K562 (cell line): ENCODE measurements at regions not wholly inside any gene's neighbourhood (a gene's known extent, or its start where the extent isn't known, plus 50 kb on each side); places are given as distances from the start of the nearest gene placed in this dataset.

Source experiments
- ARID4B ChIP-seq: sonication (generic); formaldehyde crosslinking; IDR thresholded peaks from 2 replicates; pipeline ENCODE4 v1.8.0; 2022; ENCODE audit warnings: mild to moderate bottlenecking, missing genetic modification reagents
- CREB1 ChIP-seq, 2 experiments: sonication (generic) in 1 of 2; formaldehyde crosslinking in 1 of 2; IDR thresholded peaks; 2 replicates each; pipeline versions ENCODE4 v1.6.1 to v1.8.0; 2012 to 2022; ENCODE audit warnings: inconsistent platforms in 1 of 2, mild to moderate bottlenecking in 1 of 2, missing genetic modification reagents in 1 of 2, moderate library complexity in 1 of 2
- E2F1 ChIP-seq: sonication (generic); formaldehyde crosslinking; IDR thresholded peaks from 2 replicates; pipeline ENCODE4 v1.8.1; 2023; ENCODE audit warnings: mild to moderate bottlenecking, missing genetic modification reagents, moderate library complexity
- NFIC ChIP-seq: fragments of 450-650 bp; IDR thresholded peaks from 2 replicates; pipeline ENCODE4 v1.6.1; 2017; ENCODE audit warnings: mild to moderate bottlenecking, inconsistent platforms
- RCOR1 ChIP-seq, 2 experiments: IDR thresholded peaks; 2 replicates each; pipeline ENCODE4 v1.6.1; 2012; ENCODE audit warnings: low read depth in 2 of 2, low read length in 2 of 2, borderline replicate concordance in 1 of 2, improper control_type of control experiment in 1 of 2
- TF ChIP-seq, protein P1 (sequence below), 3 experiments: IDR thresholded peaks in 2 of 3; conservative IDR thresholded peaks in 1 of 3; 2 replicates each; pipeline ENCODE4 v1.5.1; 2011 to 2012; ENCODE audit warnings: low read length in 3 of 3, mild to moderate bottlenecking in 3 of 3, control low read depth in 2 of 3, improper control_type of control experiment in 1 of 3, inconsistent platforms in 1 of 3, low read depth in 1 of 3, mixed read lengths in 1 of 3, moderate library complexity in 1 of 3; ENCODE audit not compliant: insufficient read depth in 2 of 3

GRCh38 chr10:88216976-88217375, 353.6 kb downstream of the PTEN start:
- TF ChIP-seq NFIC (no peak), CREB1 (IDR thresholded peaks at IDR 0.05) (no peak), CREB1 (CRISPR knock-in tag; IDR thresholded peaks at IDR 0.05) (no peak), ARID4B (CRISPR knock-in tag) (no peak), RCOR1 (IDR thresholded peaks at IDR 0.05; ENCODE audit: borderline replicate concordance in 1 of 2, low read depth in 2 of 2, low read length in 2 of 2) (no peak), E2F1 (CRISPR knock-in tag) (no peak)
- TF ChIP-seq, protein P1, sequence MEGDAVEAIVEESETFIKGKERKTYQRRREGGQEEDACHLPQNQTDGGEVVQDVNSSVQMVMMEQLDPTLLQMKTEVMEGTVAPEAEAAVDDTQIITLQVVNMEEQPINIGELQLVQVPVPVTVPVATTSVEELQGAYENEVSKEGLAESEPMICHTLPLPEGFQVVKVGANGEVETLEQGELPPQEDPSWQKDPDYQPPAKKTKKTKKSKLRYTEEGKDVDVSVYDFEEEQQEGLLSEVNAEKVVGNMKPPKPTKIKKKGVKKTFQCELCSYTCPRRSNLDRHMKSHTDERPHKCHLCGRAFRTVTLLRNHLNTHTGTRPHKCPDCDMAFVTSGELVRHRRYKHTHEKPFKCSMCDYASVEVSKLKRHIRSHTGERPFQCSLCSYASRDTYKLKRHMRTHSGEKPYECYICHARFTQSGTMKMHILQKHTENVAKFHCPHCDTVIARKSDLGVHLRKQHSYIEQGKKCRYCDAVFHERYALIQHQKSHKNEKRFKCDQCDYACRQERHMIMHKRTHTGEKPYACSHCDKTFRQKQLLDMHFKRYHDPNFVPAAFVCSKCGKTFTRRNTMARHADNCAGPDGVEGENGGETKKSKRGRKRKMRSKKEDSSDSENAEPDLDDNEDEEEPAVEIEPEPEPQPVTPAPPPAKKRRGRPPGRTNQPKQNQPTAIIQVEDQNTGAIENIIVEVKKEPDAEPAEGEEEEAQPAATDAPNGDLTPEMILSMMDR (IDR thresholded peaks at IDR 0.05 in 2 of 3, conservative IDR thresholded peaks at IDR 0.05 in 1 of 3; ENCODE audit: insufficient read depth in 2 of 3, low read depth in 1 of 3, low read length in 3 of 3), result peak in 1 of 3 experiments; percentile 27; a peak in 1 of 6 replicates
